ENCODE measurements at regions not wholly inside any gene's neighbourhood (a gene's known extent, or its start where the extent isn't known, plus 50 kb on each side); places are given as distances from the start of the nearest gene placed in this dataset.

DNA sequence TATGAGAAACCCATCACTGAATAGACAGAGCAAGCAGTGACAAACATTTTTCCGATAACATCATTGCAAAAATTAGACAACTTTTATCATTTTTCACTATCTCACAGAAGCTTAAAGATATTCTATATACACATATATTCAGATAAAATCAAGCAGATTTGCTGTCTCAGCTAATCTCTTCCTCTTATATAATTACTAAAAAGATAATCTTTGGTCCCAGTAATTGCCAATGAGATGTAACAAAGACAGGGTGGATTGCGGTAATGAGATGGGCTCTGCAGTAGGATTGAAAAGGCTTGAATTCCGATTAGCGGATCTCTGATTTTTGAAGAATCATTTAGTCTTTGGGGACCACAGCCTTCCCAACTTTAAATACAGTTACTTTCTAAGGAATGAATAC is 63.5 kb downstream of the SYT4 start:
- no TSS peak for BruUV-seq (replicated peaks)
- CTCF ChIA-PET, result interaction anchor here (0.7 kb wide), 1 partner anchor 36 kb away, joined by 3 read pairs; no protein-coding TSS in a partner anchor

DNA sequence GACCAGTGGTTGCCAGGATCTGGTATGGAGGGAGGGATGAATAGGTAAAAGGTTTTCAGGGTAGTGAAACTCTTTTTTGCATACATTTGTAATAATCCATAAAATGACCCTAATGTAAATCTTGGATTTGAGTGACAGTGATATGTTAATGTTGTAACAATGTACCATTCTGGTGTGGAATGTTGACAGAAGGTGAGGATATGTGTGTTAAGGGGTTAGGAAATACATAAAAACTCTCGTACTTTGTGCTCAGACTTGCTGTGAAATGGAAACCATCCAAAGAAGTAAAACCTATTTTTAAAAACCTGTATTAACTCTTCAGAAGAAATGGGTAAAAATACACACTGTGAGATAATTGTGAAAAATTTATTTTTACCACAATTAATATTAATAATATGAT is 66.2 kb downstream of the SYT4 start:
- CTCF ChIA-PET, result no interaction called here

More for the DNA sequence above, 63.5 kb downstream of the SYT4 start:
- no peaks in the 10 kb centered on the region for H3K27me3 Mint-ChIP-seq (ENCODE audit: unreplicated experiment)
- H3K36me3 Mint-ChIP-seq (ENCODE audit: insufficient read depth, unreplicated experiment), result no peaks in the 10 kb centered on the region
- no peak overlapping the region for H3K4me3 Mint-ChIP-seq (ENCODE audit: low read depth, unreplicated experiment)
- peaks cover 8% of the 10 kb centered on the region for H3K9me3 Mint-ChIP-seq (ENCODE audit: low read depth, unreplicated experiment)
- H3K4me1 Mint-ChIP-seq (ENCODE audit: low read depth, unreplicated experiment), result no peaks in the 10 kb centered on the region
- TF ChIP-seq, protein P1, sequence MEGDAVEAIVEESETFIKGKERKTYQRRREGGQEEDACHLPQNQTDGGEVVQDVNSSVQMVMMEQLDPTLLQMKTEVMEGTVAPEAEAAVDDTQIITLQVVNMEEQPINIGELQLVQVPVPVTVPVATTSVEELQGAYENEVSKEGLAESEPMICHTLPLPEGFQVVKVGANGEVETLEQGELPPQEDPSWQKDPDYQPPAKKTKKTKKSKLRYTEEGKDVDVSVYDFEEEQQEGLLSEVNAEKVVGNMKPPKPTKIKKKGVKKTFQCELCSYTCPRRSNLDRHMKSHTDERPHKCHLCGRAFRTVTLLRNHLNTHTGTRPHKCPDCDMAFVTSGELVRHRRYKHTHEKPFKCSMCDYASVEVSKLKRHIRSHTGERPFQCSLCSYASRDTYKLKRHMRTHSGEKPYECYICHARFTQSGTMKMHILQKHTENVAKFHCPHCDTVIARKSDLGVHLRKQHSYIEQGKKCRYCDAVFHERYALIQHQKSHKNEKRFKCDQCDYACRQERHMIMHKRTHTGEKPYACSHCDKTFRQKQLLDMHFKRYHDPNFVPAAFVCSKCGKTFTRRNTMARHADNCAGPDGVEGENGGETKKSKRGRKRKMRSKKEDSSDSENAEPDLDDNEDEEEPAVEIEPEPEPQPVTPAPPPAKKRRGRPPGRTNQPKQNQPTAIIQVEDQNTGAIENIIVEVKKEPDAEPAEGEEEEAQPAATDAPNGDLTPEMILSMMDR (IDR thresholded peaks at IDR 0.05; ENCODE audit: unreplicated experiment), result no peak
- intact Hi-C loops (cut with micrococcal nuclease; ENCODE audit: unreplicated experiment), result no loop called here
- H3K27ac Mint-ChIP-seq (ENCODE audit: unreplicated experiment), result no peak overlapping the region
- no peak for DNase-seq

DNA sequence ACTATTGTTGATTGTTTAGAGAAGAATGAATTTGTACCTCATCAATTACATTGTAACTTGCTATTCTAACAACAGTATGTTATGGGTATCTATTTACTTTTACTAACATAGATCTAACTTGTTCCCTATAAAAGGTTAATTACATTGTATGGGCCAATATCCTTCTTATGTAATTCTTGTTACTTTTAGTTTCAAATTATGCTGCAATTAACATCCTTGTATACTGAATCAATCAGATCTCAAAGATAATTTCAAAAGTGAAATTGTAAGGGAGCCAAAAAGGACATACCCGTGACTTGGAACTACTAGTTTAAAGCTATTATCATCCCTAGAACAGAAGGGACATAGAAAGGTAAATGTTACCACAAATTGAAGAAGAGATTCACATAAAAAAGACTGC is 79.9 kb upstream of the RIT2 start:
- intact Hi-C loops (cut with micrococcal nuclease; ENCODE audit: unreplicated experiment), result no loop called here
- Mint-ChIP-seq H3K4me3 (ENCODE audit: low read depth, unreplicated experiment) (no peak overlapping the region), H3K27me3 (ENCODE audit: unreplicated experiment) (no peaks in the 10 kb centered on the region), H3K4me1 (ENCODE audit: low read depth, unreplicated experiment) (no peaks in the 10 kb centered on the region), H3K27ac (ENCODE audit: unreplicated experiment) (no peak overlapping the region), H3K9me3 (ENCODE audit: low read depth, unreplicated experiment) (peaks cover 3% of the 10 kb centered on the region), H3K36me3 (ENCODE audit: insufficient read depth, unreplicated experiment) (no peaks in the 10 kb centered on the region)
- TF ChIP-seq, protein P1 (IDR thresholded peaks at IDR 0.05; ENCODE audit: unreplicated experiment), result no peak
- BruUV-seq (replicated peaks), result no TSS peak
- DNase-seq, result no peak
- CTCF ChIA-PET, result no interaction called here

More for the DNA sequence above, 66.2 kb downstream of the SYT4 start:
- TF ChIP-seq, protein P1 (IDR thresholded peaks at IDR 0.05; ENCODE audit: unreplicated experiment), result no peak
- H3K9me3 Mint-ChIP-seq (ENCODE audit: low read depth, unreplicated experiment), result peaks cover 3% of the 10 kb centered on the region
- H3K4me1 Mint-ChIP-seq (ENCODE audit: low read depth, unreplicated experiment), result no peaks in the 10 kb centered on the region
- no peaks in the 10 kb centered on the region for H3K27me3 Mint-ChIP-seq (ENCODE audit: unreplicated experiment)
- no peaks in the 10 kb centered on the region for H3K36me3 Mint-ChIP-seq (ENCODE audit: insufficient read depth, unreplicated experiment)
- DNase-seq, result no peak
- intact Hi-C loops (cut with micrococcal nuclease; ENCODE audit: unreplicated experiment), result no loop called here
- no peak overlapping the region for H3K4me3 Mint-ChIP-seq (ENCODE audit: low read depth, unreplicated experiment)
- no TSS peak for BruUV-seq (replicated peaks)
- no peak overlapping the region for H3K27ac Mint-ChIP-seq (ENCODE audit: unreplicated experiment)

DNA sequence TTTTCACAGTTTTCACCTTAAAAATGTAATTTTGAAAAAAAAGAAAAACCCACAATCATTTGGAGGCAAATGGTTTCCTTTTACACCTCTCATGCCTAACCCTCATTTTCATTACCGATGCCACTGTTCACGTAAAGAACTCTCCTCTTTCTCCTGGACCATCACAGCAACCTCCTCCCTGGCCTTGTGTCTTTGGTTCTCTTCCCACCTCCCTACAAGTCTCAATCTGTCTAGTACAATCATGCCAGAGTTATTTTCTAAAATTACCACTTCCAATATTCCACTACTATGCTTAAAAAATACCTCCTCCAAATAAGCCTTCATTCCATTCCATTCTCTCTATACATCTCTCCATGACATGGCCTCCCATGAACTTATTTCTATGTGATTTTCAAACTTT is 77.9 kb upstream of the RIT2 start:
- Mint-ChIP-seq H3K4me1 (ENCODE audit: low read depth, unreplicated experiment) (no peaks in the 10 kb centered on the region), H3K9me3 (ENCODE audit: low read depth, unreplicated experiment) (peaks cover 5% of the 10 kb centered on the region), H3K4me3 (ENCODE audit: low read depth, unreplicated experiment) (no peak overlapping the region), H3K27ac (ENCODE audit: unreplicated experiment) (no peak overlapping the region), H3K36me3 (ENCODE audit: insufficient read depth, unreplicated experiment) (no peaks in the 10 kb centered on the region), H3K27me3 (ENCODE audit: unreplicated experiment) (no peaks in the 10 kb centered on the region)
- no TSS peak for BruUV-seq (replicated peaks)
- TF ChIP-seq, protein P1 (IDR thresholded peaks at IDR 0.05; ENCODE audit: unreplicated experiment), result no peak
- DNase-seq, result no peak
- CTCF ChIA-PET, result no interaction called here
- intact Hi-C loops (cut with micrococcal nuclease; ENCODE audit: unreplicated experiment), result no loop called here

Measured in Calu3 (cell line).